ENCODE measurements at regions not wholly inside any gene's neighbourhood (a gene's known extent, or its start where the extent isn't known, plus 50 kb on each side); places are given as distances from the start of the nearest gene placed in this dataset.

DNA sequence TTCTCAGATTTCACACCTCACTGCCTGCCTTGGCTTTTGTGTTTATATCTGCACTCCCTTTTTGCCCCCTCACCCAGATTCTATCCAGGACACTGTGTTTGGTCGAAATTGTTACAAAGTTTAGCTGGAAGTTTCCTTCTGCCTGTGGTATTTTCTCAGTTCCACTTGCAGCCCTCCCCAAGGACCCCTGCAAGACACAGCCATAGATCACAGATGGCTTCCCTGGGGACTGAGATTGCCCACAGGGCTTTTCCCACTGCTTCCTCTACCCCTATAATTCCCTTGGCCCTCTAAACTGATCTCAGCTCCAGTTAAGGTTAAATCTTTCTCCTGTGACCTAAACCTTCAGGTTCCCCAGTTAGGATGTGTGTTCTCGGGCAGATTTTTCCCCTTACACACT lies 146.1 kb upstream of the C11orf87 start:
- Histone ChIP-seq H4K20me1 (ENCODE audit: insufficient read depth) (no peaks in the 10 kb centered on the region), H3K4me3 (replicated peaks in 1 of 2; ENCODE audit: low read depth in 1 of 2, low read length in 2 of 2) (no peak overlapping the region), H3K4me1 (ENCODE audit: control insufficient read depth in 1 of 2, insufficient read depth in 2 of 2, low read length in 2 of 2) (no peaks in the 10 kb centered on the region), H3K4me2 (ENCODE audit: low read length) (no peak overlapping the region), H3K27me3 (ENCODE audit: insufficient read depth, low read length) (no peaks in the 10 kb centered on the region), H3K9ac (ENCODE audit: low read length) (no peak overlapping the region), H3K79me2 (ENCODE audit: insufficient read depth, low read length) (no peaks in the 10 kb centered on the region), H3K36me3 (ENCODE audit: control insufficient read depth in 1 of 2, insufficient read depth in 2 of 2, low read length in 2 of 2) (no peaks in the 10 kb centered on the region), H3K27ac (ENCODE audit: low read depth, low read length) (no peak overlapping the region), H3K9me2 (ENCODE audit: insufficient read depth) (no peaks in the 10 kb centered on the region), H2AFZ (ENCODE audit: low read depth, low read length, poor library complexity, severe bottlenecking) (no peak overlapping the region), H3K9me3 (ENCODE audit: control insufficient read depth in 1 of 2, insufficient read depth in 1 of 2, low read depth in 1 of 2, low read length in 2 of 2) (no peaks in the 10 kb centered on the region)
- TF ChIP-seq, protein P1, sequence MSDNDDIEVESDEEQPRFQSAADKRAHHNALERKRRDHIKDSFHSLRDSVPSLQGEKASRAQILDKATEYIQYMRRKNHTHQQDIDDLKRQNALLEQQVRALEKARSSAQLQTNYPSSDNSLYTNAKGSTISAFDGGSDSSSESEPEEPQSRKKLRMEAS (IDR thresholded peaks at IDR 0.05): no peak
- TF ChIP-seq, protein P2, sequence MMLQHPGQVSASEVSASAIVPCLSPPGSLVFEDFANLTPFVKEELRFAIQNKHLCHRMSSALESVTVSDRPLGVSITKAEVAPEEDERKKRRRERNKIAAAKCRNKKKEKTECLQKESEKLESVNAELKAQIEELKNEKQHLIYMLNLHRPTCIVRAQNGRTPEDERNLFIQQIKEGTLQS (IDR thresholded peaks at IDR 0.05): no peak
- TF ChIP-seq, protein P3, sequence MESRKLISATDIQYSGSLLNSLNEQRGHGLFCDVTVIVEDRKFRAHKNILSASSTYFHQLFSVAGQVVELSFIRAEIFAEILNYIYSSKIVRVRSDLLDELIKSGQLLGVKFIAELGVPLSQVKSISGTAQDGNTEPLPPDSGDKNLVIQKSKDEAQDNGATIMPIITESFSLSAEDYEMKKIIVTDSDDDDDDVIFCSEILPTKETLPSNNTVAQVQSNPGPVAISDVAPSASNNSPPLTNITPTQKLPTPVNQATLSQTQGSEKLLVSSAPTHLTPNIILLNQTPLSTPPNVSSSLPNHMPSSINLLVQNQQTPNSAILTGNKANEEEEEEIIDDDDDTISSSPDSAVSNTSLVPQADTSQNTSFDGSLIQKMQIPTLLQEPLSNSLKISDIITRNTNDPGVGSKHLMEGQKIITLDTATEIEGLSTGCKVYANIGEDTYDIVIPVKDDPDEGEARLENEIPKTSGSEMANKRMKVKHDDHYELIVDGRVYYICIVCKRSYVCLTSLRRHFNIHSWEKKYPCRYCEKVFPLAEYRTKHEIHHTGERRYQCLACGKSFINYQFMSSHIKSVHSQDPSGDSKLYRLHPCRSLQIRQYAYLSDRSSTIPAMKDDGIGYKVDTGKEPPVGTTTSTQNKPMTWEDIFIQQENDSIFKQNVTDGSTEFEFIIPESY (IDR thresholded peaks at IDR 0.05; ENCODE audit: extremely low read depth, insufficient replicate concordance, low read length): no peak
- TF ChIP-seq POLR2AphosphoS5 (IDR thresholded peaks at IDR 0.05; ENCODE audit: low read depth, low read length) (no peak), CBX3 (IDR thresholded peaks at IDR 0.05; ENCODE audit: low read depth) (no peak)
- POLR2A ChIA-PET: no interaction called here
- CTCF ChIA-PET: no interaction called here
- no TSS peak for BruUV-seq (replicated peaks)
- no peak for DNase-seq (ENCODE audit: low read depth, low spot score)
- ATAC-seq: no peak
- RAD21 ChIA-PET (ENCODE audit: low non-redundant PET in 1 of 2, low total read pairs in 2 of 2, uncharacterized antibody in 2 of 2, unreplicated experiment in 2 of 2): no interaction called here
- intact Hi-C loops (cut with micrococcal nuclease): no loop called here

DNA sequence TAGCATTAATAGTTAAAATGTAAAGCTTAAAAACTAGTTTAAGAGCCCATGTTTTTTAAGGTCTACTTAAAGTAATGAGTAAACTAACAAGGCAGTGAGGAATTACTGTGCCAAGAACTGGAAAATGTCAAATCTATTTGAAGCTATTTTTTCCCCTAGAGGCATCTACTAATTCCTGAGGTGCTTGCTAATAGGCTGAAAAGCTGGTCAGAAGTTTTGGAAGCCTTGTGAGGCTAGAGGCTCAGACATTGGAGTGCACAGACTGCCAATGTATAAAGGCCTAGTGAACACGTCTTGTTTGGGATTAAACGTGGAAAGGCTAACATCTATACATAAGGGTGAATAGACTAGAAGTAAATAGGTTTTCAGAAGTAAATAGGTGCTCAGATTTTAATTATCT lies 136.5 kb upstream of the C11orf87 start:
- Histone ChIP-seq H3K9me3 (ENCODE audit: control insufficient read depth in 1 of 2, insufficient read depth in 1 of 2, low read depth in 1 of 2, low read length in 2 of 2) (no peaks in the 10 kb centered on the region), H3K27ac (ENCODE audit: low read depth, low read length) (no peak overlapping the region), H4K20me1 (ENCODE audit: insufficient read depth) (no peaks in the 10 kb centered on the region), H3K4me1 (ENCODE audit: control insufficient read depth in 1 of 2, insufficient read depth in 2 of 2, low read length in 2 of 2) (no peaks in the 10 kb centered on the region), H3K9ac (ENCODE audit: low read length) (no peak overlapping the region), H2AFZ (ENCODE audit: low read depth, low read length, poor library complexity, severe bottlenecking) (no peak overlapping the region), H3K79me2 (ENCODE audit: insufficient read depth, low read length) (no peaks in the 10 kb centered on the region), H3K27me3 (ENCODE audit: insufficient read depth, low read length) (no peaks in the 10 kb centered on the region), H3K36me3 (ENCODE audit: control insufficient read depth in 1 of 2, insufficient read depth in 2 of 2, low read length in 2 of 2) (no peaks in the 10 kb centered on the region), H3K9me2 (ENCODE audit: insufficient read depth) (no peaks in the 10 kb centered on the region), H3K4me3 (replicated peaks in 1 of 2; ENCODE audit: low read depth in 1 of 2, low read length in 2 of 2) (no peak overlapping the region), H3K4me2 (ENCODE audit: low read length) (no peak overlapping the region)
- DNase-seq (ENCODE audit: low read depth, low spot score) (no peak), ATAC-seq (no peak)
- no TSS peak for BruUV-seq (replicated peaks)
- ChIA-PET POLR2A (no interaction called here), RAD21 (ENCODE audit: low non-redundant PET in 1 of 2, low total read pairs in 2 of 2, uncharacterized antibody in 2 of 2, unreplicated experiment in 2 of 2) (no interaction called here), CTCF (no interaction called here)
- intact Hi-C loops (cut with micrococcal nuclease): no loop called here
- TF ChIP-seq CBX3 (IDR thresholded peaks at IDR 0.05; ENCODE audit: low read depth): no peak
- no peak for TF ChIP-seq EZH2 (IDR thresholded peaks at IDR 0.05)
- TF ChIP-seq JUND (IDR thresholded peaks at IDR 0.05): no peak
- TF ChIP-seq RAD21 (IDR thresholded peaks at IDR 0.05; ENCODE audit: low read depth): no peak
- TF ChIP-seq, protein P3 (IDR thresholded peaks at IDR 0.05; ENCODE audit: extremely low read depth, insufficient replicate concordance, low read length): no peak
- TF ChIP-seq, protein P4, sequence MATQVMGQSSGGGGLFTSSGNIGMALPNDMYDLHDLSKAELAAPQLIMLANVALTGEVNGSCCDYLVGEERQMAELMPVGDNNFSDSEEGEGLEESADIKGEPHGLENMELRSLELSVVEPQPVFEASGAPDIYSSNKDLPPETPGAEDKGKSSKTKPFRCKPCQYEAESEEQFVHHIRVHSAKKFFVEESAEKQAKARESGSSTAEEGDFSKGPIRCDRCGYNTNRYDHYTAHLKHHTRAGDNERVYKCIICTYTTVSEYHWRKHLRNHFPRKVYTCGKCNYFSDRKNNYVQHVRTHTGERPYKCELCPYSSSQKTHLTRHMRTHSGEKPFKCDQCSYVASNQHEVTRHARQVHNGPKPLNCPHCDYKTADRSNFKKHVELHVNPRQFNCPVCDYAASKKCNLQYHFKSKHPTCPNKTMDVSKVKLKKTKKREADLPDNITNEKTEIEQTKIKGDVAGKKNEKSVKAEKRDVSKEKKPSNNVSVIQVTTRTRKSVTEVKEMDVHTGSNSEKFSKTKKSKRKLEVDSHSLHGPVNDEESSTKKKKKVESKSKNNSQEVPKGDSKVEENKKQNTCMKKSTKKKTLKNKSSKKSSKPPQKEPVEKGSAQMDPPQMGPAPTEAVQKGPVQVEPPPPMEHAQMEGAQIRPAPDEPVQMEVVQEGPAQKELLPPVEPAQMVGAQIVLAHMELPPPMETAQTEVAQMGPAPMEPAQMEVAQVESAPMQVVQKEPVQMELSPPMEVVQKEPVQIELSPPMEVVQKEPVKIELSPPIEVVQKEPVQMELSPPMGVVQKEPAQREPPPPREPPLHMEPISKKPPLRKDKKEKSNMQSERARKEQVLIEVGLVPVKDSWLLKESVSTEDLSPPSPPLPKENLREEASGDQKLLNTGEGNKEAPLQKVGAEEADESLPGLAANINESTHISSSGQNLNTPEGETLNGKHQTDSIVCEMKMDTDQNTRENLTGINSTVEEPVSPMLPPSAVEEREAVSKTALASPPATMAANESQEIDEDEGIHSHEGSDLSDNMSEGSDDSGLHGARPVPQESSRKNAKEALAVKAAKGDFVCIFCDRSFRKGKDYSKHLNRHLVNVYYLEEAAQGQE (IDR thresholded peaks at IDR 0.05; ENCODE audit: low read depth): no peak
- no peak for TF ChIP-seq SRF (IDR thresholded peaks at IDR 0.05; ENCODE audit: low read depth)
- TF ChIP-seq FOSL1 (IDR thresholded peaks at IDR 0.05; ENCODE audit: low read depth): no peak
- TF ChIP-seq CEBPB (IDR thresholded peaks at IDR 0.05; ENCODE audit: low read depth): no peak
- no peak for TF ChIP-seq YY1 (IDR thresholded peaks at IDR 0.05; ENCODE audit: extremely low read depth, insufficient replicate concordance, low read depth, low read length)
- no peak for TF ChIP-seq SP1 (IDR thresholded peaks at IDR 0.05; ENCODE audit: low read depth)
